DOHH2 (cell line): ENCODE measurements at regions not wholly inside any gene's neighbourhood (a gene's known extent, or its start where the extent isn't known, plus 50 kb on each side); places are given as distances from the start of the nearest gene placed in this dataset.

Experiments used
- CTCF ChIP-seq: fragments of 200-600 bp; sonication (generic); IDR thresholded peaks from one replicate; pipeline ENCODE4 v1.5.1; 2014; ENCODE audit warnings: antibody characterized with exemption, mild to moderate bottlenecking, low read depth, low read length; ENCODE audit not compliant: poor library complexity, severe bottlenecking
- EZH2phosphoT487 ChIP-seq: fragments of 200-600 bp; sonication (generic); IDR thresholded peaks from 2 replicates; pipeline ENCODE4 v1.6.1; 2017; ENCODE audit warnings: borderline replicate concordance, mild to moderate bottlenecking, antibody characterized with exemption, low read length, moderate library complexity, mixed read lengths

DNA sequence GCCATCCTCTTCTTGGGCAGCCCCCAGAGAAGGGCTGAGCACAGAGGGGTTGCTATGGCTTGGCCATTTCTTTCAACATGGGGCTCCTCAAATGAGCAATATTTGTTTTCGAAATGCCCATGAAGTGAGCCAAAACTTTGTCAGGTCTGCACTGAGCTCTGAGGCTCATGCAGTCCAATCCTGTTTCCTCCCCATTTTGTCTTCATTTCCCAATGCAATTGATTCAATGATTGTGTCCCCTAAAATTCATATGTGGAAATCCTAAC is 60.6 kb upstream of the CD44 start:
- TF ChIP-seq EZH2phosphoT487 (no peak), CTCF (no peak)
